ENCODE measurements at regions not wholly inside any gene's neighbourhood (a gene's known extent, or its start where the extent isn't known, plus 50 kb on each side); places are given as distances from the start of the nearest gene placed in this dataset.

DNA sequence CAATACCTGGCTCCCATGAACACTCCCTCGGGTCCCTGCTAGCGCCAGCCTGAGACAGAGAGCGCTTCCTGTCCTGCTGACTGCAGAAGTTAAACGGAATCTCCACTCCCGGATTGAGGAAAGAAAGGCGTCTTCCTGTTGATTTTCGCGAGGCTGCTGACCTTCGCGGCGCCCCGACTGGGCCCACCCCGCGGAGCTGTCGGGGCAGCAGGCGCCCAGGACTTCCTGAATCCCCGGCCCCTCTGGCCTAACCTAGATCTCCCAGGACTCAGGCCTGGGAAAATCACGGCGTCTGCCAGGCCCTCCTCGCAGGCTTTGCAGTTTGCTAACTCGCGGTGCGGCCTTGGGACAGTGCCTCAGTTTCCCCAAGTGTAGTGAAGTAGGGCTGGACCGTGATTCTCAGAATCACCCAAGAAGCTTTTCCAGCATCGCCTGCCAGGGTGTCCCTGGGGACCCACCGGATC lies 108.8 kb downstream of the KCTD15 start:
- H3K4me2 ChIP-seq (ENCODE audit: control insufficient read depth, insufficient read depth) = peak overlapping the region; percentile 62; the same call in 1 of the 2 replicates
- ChIA-PET SMC1A (ENCODE audit: uncharacterized antibody, unreplicated experiment) (no interaction called here), CTCF (no interaction called here), RAD21 (ENCODE audit: unreplicated experiment) (no interaction called here), POLR2A (no interaction called here)
- H4K20me1 ChIP-seq (ENCODE audit: control insufficient read depth, insufficient read depth) = no peaks in the 10 kb centered on the region
- peaks cover 3 to 9% of the 10 kb centered on the region in 2 experiments for H3K27me3 ChIP-seq (replicated peaks in 1 of 2; ENCODE audit: control insufficient read depth in 2 of 2, insufficient read depth in 2 of 2, low read length in 1 of 2)
- no peak overlapping the region for H2AFZ ChIP-seq (ENCODE audit: control insufficient read depth, low read depth, low read length)
- no peak overlapping the region for H3K27ac ChIP-seq (ENCODE audit: control insufficient read depth, insufficient read depth)
- ATAC-seq (no peak), FAIRE-seq (no peak), DNase-seq (ENCODE audit: low read depth, low spot score) (no peak)
- 36% methylated on average over 24 of the region's 26 CpGs for WGBS (ENCODE audit: insufficient coverage, insufficient replicate concordance, low lambda C conversion rate, missing lambda C conversion rate)
- H3K4me1 ChIP-seq (ENCODE audit: control insufficient read depth, insufficient read depth, low read length) = no peaks in the 10 kb centered on the region
- H3K36me3 ChIP-seq (ENCODE audit: control insufficient read depth in 2 of 2, insufficient read depth in 2 of 2, low read length in 1 of 2) = no peaks in the 10 kb centered on the region
- BruUV-seq (replicated peaks) = no TSS peak
- no peaks in the 10 kb centered on the region; the same call in 2 of the 3 replicates for H3K9me3 ChIP-seq (replicated peaks; ENCODE audit: control insufficient read depth, insufficient read depth, low read length)
- H3K9ac ChIP-seq (ENCODE audit: control insufficient read depth, insufficient read depth, low read length) = no peak overlapping the region
- H3K4me3 ChIP-seq = no peak overlapping the region
- H3K79me2 ChIP-seq (ENCODE audit: control insufficient read depth, insufficient read depth, low read length) = no peaks in the 10 kb centered on the region
- intact Hi-C loops (cut with micrococcal nuclease; ENCODE audit: unreplicated experiment) (no loop called here), in situ Hi-C loops (cut with MboI) (no loop called here)
- TF ChIP-seq ZBED1 (IDR thresholded peaks at IDR 0.05; ENCODE audit: borderline replicate concordance) (no peak), RELA (IDR thresholded peaks at IDR 0.05; ENCODE audit: borderline replicate concordance, partially characterized antibody) (no peak), KDM1A (IDR thresholded peaks at IDR 0.05; ENCODE audit: borderline replicate concordance) (no peak), NFYA (IDR thresholded peaks at IDR 0.05; ENCODE audit: borderline replicate concordance, low read depth, low read length) (no peak), TAF1 (IDR thresholded peaks at IDR 0.05; ENCODE audit: borderline replicate concordance, low read depth, low read length) (no peak), ZNF217 (IDR thresholded peaks at IDR 0.05) (no peak), BRCA1 (IDR thresholded peaks at IDR 0.05; ENCODE audit: low read depth, low read length) (no peak), BACH1 (IDR thresholded peaks at IDR 0.05; ENCODE audit: borderline replicate concordance) (no peak), CBFB (IDR thresholded peaks at IDR 0.05; ENCODE audit: low read depth) (no peak)
- TF ChIP-seq, protein P1, sequence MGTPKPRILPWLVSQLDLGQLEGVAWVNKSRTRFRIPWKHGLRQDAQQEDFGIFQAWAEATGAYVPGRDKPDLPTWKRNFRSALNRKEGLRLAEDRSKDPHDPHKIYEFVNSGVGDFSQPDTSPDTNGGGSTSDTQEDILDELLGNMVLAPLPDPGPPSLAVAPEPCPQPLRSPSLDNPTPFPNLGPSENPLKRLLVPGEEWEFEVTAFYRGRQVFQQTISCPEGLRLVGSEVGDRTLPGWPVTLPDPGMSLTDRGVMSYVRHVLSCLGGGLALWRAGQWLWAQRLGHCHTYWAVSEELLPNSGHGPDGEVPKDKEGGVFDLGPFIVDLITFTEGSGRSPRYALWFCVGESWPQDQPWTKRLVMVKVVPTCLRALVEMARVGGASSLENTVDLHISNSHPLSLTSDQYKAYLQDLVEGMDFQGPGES (IDR thresholded peaks at IDR 0.05) = no peak
- TF ChIP-seq, protein P2, sequence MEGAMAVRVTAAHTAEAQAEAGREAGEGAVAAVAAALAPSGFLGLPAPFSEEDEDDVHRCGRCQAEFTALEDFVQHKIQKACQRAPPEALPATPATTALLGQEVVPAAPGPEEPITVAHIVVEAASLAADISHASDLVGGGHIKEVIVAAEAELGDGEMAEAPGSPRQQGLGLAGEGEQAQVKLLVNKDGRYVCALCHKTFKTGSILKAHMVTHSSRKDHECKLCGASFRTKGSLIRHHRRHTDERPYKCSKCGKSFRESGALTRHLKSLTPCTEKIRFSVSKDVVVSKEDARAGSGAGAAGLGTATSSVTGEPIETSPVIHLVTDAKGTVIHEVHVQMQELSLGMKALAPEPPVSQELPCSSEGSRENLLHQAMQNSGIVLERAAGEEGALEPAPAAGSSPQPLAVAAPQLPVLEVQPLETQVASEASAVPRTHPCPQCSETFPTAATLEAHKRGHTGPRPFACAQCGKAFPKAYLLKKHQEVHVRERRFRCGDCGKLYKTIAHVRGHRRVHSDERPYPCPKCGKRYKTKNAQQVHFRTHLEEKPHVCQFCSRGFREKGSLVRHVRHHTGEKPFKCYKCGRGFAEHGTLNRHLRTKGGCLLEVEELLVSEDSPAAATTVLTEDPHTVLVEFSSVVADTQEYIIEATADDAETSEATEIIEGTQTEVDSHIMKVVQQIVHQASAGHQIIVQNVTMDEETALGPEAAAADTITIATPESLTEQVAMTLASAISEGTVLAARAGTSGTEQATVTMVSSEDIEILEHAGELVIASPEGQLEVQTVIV (IDR thresholded peaks at IDR 0.05; ENCODE audit: borderline replicate concordance, partially characterized antibody) = no peak
- TF ChIP-seq, protein P3, sequence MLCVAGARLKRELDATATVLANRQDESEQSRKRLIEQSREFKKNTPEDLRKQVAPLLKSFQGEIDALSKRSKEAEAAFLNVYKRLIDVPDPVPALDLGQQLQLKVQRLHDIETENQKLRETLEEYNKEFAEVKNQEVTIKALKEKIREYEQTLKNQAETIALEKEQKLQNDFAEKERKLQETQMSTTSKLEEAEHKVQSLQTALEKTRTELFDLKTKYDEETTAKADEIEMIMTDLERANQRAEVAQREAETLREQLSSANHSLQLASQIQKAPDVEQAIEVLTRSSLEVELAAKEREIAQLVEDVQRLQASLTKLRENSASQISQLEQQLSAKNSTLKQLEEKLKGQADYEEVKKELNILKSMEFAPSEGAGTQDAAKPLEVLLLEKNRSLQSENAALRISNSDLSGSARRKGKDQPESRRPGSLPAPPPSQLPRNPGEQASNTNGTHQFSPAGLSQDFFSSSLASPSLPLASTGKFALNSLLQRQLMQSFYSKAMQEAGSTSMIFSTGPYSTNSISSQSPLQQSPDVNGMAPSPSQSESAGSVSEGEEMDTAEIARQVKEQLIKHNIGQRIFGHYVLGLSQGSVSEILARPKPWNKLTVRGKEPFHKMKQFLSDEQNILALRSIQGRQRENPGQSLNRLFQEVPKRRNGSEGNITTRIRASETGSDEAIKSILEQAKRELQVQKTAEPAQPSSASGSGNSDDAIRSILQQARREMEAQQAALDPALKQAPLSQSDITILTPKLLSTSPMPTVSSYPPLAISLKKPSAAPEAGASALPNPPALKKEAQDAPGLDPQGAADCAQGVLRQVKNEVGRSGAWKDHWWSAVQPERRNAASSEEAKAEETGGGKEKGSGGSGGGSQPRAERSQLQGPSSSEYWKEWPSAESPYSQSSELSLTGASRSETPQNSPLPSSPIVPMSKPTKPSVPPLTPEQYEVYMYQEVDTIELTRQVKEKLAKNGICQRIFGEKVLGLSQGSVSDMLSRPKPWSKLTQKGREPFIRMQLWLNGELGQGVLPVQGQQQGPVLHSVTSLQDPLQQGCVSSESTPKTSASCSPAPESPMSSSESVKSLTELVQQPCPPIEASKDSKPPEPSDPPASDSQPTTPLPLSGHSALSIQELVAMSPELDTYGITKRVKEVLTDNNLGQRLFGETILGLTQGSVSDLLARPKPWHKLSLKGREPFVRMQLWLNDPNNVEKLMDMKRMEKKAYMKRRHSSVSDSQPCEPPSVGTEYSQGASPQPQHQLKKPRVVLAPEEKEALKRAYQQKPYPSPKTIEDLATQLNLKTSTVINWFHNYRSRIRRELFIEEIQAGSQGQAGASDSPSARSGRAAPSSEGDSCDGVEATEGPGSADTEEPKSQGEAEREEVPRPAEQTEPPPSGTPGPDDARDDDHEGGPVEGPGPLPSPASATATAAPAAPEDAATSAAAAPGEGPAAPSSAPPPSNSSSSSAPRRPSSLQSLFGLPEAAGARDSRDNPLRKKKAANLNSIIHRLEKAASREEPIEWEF (IDR thresholded peaks at IDR 0.05; ENCODE audit: insufficient replicate concordance, low read depth, low read length) = no peak
- TF ChIP-seq, protein P4, sequence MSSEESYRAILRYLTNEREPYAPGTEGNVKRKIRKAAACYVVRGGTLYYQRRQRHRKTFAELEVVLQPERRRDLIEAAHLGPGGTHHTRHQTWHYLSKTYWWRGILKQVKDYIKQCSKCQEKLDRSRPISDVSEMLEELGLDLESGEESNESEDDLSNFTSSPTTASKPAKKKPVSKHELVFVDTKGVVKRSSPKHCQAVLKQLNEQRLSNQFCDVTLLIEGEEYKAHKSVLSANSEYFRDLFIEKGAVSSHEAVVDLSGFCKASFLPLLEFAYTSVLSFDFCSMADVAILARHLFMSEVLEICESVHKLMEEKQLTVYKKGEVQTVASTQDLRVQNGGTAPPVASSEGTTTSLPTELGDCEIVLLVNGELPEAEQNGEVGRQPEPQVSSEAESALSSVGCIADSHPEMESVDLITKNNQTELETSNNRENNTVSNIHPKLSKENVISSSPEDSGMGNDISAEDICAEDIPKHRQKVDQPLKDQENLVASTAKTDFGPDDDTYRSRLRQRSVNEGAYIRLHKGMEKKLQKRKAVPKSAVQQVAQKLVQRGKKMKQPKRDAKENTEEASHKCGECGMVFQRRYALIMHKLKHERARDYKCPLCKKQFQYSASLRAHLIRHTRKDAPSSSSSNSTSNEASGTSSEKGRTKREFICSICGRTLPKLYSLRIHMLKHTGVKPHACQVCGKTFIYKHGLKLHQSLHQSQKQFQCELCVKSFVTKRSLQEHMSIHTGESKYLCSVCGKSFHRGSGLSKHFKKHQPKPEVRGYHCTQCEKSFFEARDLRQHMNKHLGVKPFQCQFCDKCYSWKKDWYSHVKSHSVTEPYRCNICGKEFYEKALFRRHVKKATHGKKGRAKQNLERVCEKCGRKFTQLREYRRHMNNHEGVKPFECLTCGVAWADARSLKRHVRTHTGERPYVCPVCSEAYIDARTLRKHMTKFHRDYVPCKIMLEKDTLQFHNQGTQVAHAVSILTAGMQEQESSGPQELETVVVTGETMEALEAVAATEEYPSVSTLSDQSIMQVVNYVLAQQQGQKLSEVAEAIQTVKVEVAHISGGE (CRISPR knock-in tag; IDR thresholded peaks at IDR 0.05) = no peak

Data from GM12878 (cell line).